ENCODE measurements at regions not wholly inside any gene's neighbourhood (a gene's known extent, or its start where the extent isn't known, plus 50 kb on each side); places are given as distances from the start of the nearest gene placed in this dataset.

GRCh38 chr9:129471201-129472019 lies 149.5 kb downstream of the C9orf50 start:
- intact Hi-C loops (cut with DNase I), result no loop called here
- Histone ChIP-seq H3K27ac (replicated peaks in 1 of 4) (no peak overlapping the region), H3K4me3 (no peak overlapping the region), H3K36me3 (no peaks in the 10 kb centered on the region), H3K9me3 (peaks cover 0 to 6% (median 0%) of the 10 kb centered on the region in 4 donors), H3K27me3 (no peaks in the 10 kb centered on the region), H3K4me1 (peaks cover 13 to 31% (median 18%) of the 10 kb centered on the region in 4 donors)
- TF ChIP-seq POLR2AphosphoS5 (IDR thresholded peaks at IDR 0.05) (no peak), CTCF (IDR thresholded peaks at IDR 0.05) (no peak)
- WGBS, result 94% methylated on average over 4 of the region's 5 CpGs
- no peak for DNase-seq (ENCODE audit: extremely low spot score)

GRCh38 chr9:129469988-129470316 lies 150.9 kb downstream of the C9orf50 start:
- H3K27ac ChIP-seq (replicated peaks in 1 of 4), result no peak overlapping the region
- H3K9me3 ChIP-seq, result peaks cover 0 to 2% (median 0%) of the 10 kb centered on the region in 4 donors
- DNase-seq (ENCODE audit: extremely low spot score), result no peak
- no peaks in the 10 kb centered on the region for H3K27me3 ChIP-seq
- no peaks in the 10 kb centered on the region for H3K36me3 ChIP-seq
- TF ChIP-seq POLR2AphosphoS5 (IDR thresholded peaks at IDR 0.05) (no peak), POLR2A (IDR thresholded peaks at IDR 0.05; ENCODE audit: low read depth) (no peak), EP300 (IDR thresholded peaks at IDR 0.05) (no peak), CTCF (IDR thresholded peaks at IDR 0.05) (no peak)
- H3K4me3 ChIP-seq, result no peak overlapping the region
- 92% methylated on average over 6 of the region's 6 CpGs for WGBS
- H3K4me1 ChIP-seq, result peaks cover 23 to 45% (median 32%) of the 10 kb centered on the region in 4 donors
- intact Hi-C loops (cut with DNase I), result no loop called here

- H3K4me1 ChIP-seq, result peaks cover 26 to 50% (median 35%) of the 10 kb centered on the region in 4 donors
- no peaks in the 10 kb centered on the region for H3K27me3 ChIP-seq
- TF ChIP-seq POLR2AphosphoS5 (IDR thresholded peaks at IDR 0.05) (no peak), POLR2A (IDR thresholded peaks at IDR 0.05; ENCODE audit: low read depth) (no peak), CTCF (IDR thresholded peaks at IDR 0.05) (no peak), EP300 (IDR thresholded peaks at IDR 0.05) (no peak)
- intact Hi-C loops (cut with DNase I), result no loop called here
- H3K27ac ChIP-seq (replicated peaks in 1 of 4), result no peak overlapping the region
- no peak overlapping the region for H3K4me3 ChIP-seq
- DNase-seq (ENCODE audit: extremely low spot score), result no peak
- H3K9me3 ChIP-seq, result no peaks in the 10 kb centered on the region
- WGBS, result 83% methylated on average over 5 of the region's 20 CpGs
- no peaks in the 10 kb centered on the region for H3K36me3 ChIP-seq
Measured at GRCh38 chr9:129469188-129469987, 151.5 kb downstream of the C9orf50 start.

GRCh38 chr9:129467739-129468666 lies 152.9 kb downstream of the C9orf50 start:
- intact Hi-C loops (cut with DNase I), result no loop called here
- Histone ChIP-seq H3K9me3 (no peaks in the 10 kb centered on the region), H3K4me1 (peaks cover 14 to 44% (median 22%) of the 10 kb centered on the region in 4 donors)

More at GRCh38 chr9:129467739-129468666, 152.9 kb downstream of the C9orf50 start:
- 92% methylated on average over 18 of the region's 19 CpGs for WGBS
- Histone ChIP-seq H3K27ac (replicated peaks in 1 of 4) (no peak overlapping the region), H3K36me3 (no peaks in the 10 kb centered on the region), H3K4me3 (no peak overlapping the region), H3K27me3 (no peaks in the 10 kb centered on the region)
- TF ChIP-seq EP300 (IDR thresholded peaks at IDR 0.05) (no peak), POLR2A (IDR thresholded peaks at IDR 0.05; ENCODE audit: low read depth) (no peak), POLR2AphosphoS5 (IDR thresholded peaks at IDR 0.05) (no peak), CTCF (IDR thresholded peaks at IDR 0.05) (no peak)
- no peak for DNase-seq (ENCODE audit: extremely low spot score)

Measured in esophagus muscularis mucosa (tissue), 4 donors.